SH-SY5Y (cell line): ENCODE measurements at regions not wholly inside any gene's neighbourhood (a gene's known extent, or its start where the extent isn't known, plus 50 kb on each side); places are given as distances from the start of the nearest gene placed in this dataset.

Experiments
- GATA2 ChIP-seq: IDR thresholded peaks from 2 replicates; pipeline ENCODE4 v1.6.1; 2011; ENCODE audit warnings: mild to moderate bottlenecking, low read depth, low read length
- GATA3 ChIP-seq: IDR thresholded peaks from 2 replicates; pipeline ENCODE4 v1.6.1; 2011; ENCODE audit warnings: low read depth, mild to moderate bottlenecking, low read length, moderate library complexity

DNA sequence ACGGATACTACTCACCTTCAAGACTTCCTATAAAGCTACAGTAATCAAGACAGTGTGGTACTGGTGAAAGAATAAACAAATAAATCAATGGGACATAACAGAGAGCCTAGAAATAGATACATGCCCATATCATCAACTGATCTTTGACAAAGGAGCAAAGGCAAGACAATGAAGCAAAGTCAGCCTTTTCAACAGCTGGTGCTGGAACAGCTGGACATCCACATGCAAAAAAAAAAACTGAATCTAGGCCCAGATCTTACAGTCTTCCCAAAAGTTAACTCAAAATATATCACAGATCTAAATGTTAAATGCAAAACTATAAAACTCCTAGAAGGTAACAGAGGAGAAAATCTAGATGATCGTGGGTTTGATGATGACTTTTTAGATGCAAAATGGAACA, 170.3 kb downstream of the MIS18A start:
- TF ChIP-seq GATA2 (no peak), GATA3 (no peak)
